Amniotic stem cell (primary cell): ENCODE measurements at regions not wholly inside any gene's neighbourhood (a gene's known extent, or its start where the extent isn't known, plus 50 kb on each side); places are given as distances from the start of the nearest gene placed in this dataset.
"Not testable (repeated sequence)": the region's sequence is repeated elsewhere in the genome, so short reads cannot be mapped to it uniquely, and the experiment has no call there.

Experiments
- DNase-seq: peaks from one replicate; lab custom pipeline; 2025; lab: John Stamatoyannopoulos, UW

- DNase-seq: not testable (repeated sequence)
Measured at GRCh38 chr1:120617493-120617892, 106.3 kb upstream of the NBPF26 start.

- DNase-seq: not testable (repeated sequence)
Measured at GRCh38 chr1:120619867-120620692, 103.7 kb upstream of the NBPF26 start.

- DNase-seq: not testable (repeated sequence)
Measured at GRCh38 chr1:120620693-120620969, 103.1 kb upstream of the NBPF26 start.

- DNase-seq: not testable (repeated sequence)
Measured at GRCh38 chr1:120621278-120621677, 102.5 kb upstream of the NBPF26 start.

GRCh38 chr1:120623539-120623938 lies 100.2 kb upstream of the NBPF26 start:
- not testable (repeated sequence) for DNase-seq

GRCh38 chr1:120624565-120625064 lies 99.1 kb upstream of the NBPF26 start:
- not testable (repeated sequence) for DNase-seq

GRCh38 chr1:120629832-120630455 lies 93.8 kb upstream of the NBPF26 start:
- DNase-seq: not testable (repeated sequence)

- not testable (repeated sequence) for DNase-seq
Measured at GRCh38 chr1:120634816-120635806, 88.6 kb upstream of the NBPF26 start.

- not testable (repeated sequence) for DNase-seq
Measured at GRCh38 chr1:120640261-120641013, 83.3 kb upstream of the NBPF26 start.

GRCh38 chr1:120641014-120641302 lies 82.8 kb upstream of the NBPF26 start:
- not testable (repeated sequence) for DNase-seq

- DNase-seq: not testable (repeated sequence)
Measured at GRCh38 chr1:120647182-120647581, 76.6 kb upstream of the NBPF26 start.

- DNase-seq: not testable (repeated sequence)
Measured at GRCh38 chr1:120648915-120649623, 74.7 kb upstream of the NBPF26 start.

GRCh38 chr1:120649730-120650129 lies 74.0 kb upstream of the NBPF26 start:
- not testable (repeated sequence) for DNase-seq

GRCh38 chr1:120654114-120654513 lies 69.6 kb upstream of the NBPF26 start:
- not testable (repeated sequence) for DNase-seq

- DNase-seq: not testable (repeated sequence)
Measured at GRCh38 chr1:120655394-120655793, 68.4 kb upstream of the NBPF26 start.

GRCh38 chr1:120656116-120656515 lies 67.6 kb upstream of the NBPF26 start:
- DNase-seq: not testable (repeated sequence)

GRCh38 chr1:120657804-120658203 lies 65.9 kb upstream of the NBPF26 start:
- DNase-seq: not testable (repeated sequence)

GRCh38 chr1:120658622-120659021 lies 65.1 kb upstream of the NBPF26 start:
- DNase-seq: not testable (repeated sequence)

GRCh38 chr1:120659133-120659532 lies 64.6 kb upstream of the NBPF26 start:
- not testable (repeated sequence) for DNase-seq

- DNase-seq: not testable (repeated sequence)
Measured at GRCh38 chr1:120664376-120665249, 59.1 kb upstream of the NBPF26 start.
